Panc1 (cell line): ENCODE measurements at regions not wholly inside any gene's neighbourhood (a gene's known extent, or its start where the extent isn't known, plus 50 kb on each side); places are given as distances from the start of the nearest gene placed in this dataset.

ENCODE experiments used
- ATAC-seq: fragments of 200-7000 bp; cut with Tn5 transposase; 2 replicates; pipeline ENCODE4 v1.9.1; 2020; ENCODE audit warnings: mild to moderate bottlenecking, moderate library complexity
- BruUV-seq: library from RNA; stranded (reverse); fragments of 400-500 nt; replicated peaks from 2 replicates; lab custom pipeline; 2021; lab: Mats Ljungman, UMichigan
- CTCF ChIA-PET: fragments of 300-600 bp; sonication (Branson Sonifier 250); formaldehyde crosslinking; loops from one replicate; lab custom pipeline; 2022; ENCODE audit warnings: antibody characterized with exemption; lab: Charles Lee
- POLR2A ChIA-PET: fragments of 300-600 bp; sonication (Branson Sonifier 250); formaldehyde crosslinking; loops from one replicate; lab custom pipeline; 2022; ENCODE audit warnings: antibody characterized with exemption; lab: Charles Lee
- DNase-seq: peaks from one replicate; pipeline ENCODE4 v3.0.0-alpha.2; 2010; ENCODE audit warnings: low read depth, low spot score
- H3K27ac ChIP-seq: 2 replicates; pipeline ENCODE4 v1.5.1; 2011; ENCODE audit warnings: mild to moderate bottlenecking, low read length, inconsistent platforms
- H3K27me3 ChIP-seq: fragments of 200-500 bp; sonication (Bioruptor generic); 2 replicates; pipeline ENCODE4 v1.6.0; 2014; ENCODE audit warnings: low read length, inconsistent platforms; ENCODE audit not compliant: control insufficient read depth, insufficient read depth
- H3K36me3 ChIP-seq: fragments of 200-500 bp; sonication (Bioruptor generic); 2 replicates; pipeline ENCODE4 v1.5.1; 2014; ENCODE audit warnings: inconsistent platforms, mild to moderate bottlenecking, low read length, moderate library complexity; ENCODE audit not compliant: control insufficient read depth, insufficient read depth
- H3K4me1 ChIP-seq: 2 replicates; pipeline ENCODE4 v1.5.1; 2011; ENCODE audit warnings: inconsistent platforms, mild to moderate bottlenecking, low read length, moderate library complexity; ENCODE audit not compliant: control insufficient read depth, insufficient read depth
- H3K4me3 ChIP-seq, 2 experiments: 2 replicates each; pipeline ENCODE4 v1.5.1; 2011 to 2012; ENCODE audit warnings: low read depth in 2 of 2, low read length in 2 of 2, mild to moderate bottlenecking in 2 of 2, inconsistent platforms in 1 of 2, moderate library complexity in 1 of 2
- H3K9me3 ChIP-seq: fragments of 200-500 bp; sonication (Bioruptor generic); 2 replicates; pipeline ENCODE4 v1.5.1; 2014; ENCODE audit warnings: low read depth, mild to moderate bottlenecking, inconsistent platforms, low read length, moderate library complexity; ENCODE audit not compliant: control insufficient read depth, insufficient read depth
- CTCF ChIP-seq: fragments of 450-650 bp; IDR thresholded peaks from 2 replicates; pipeline ENCODE4 v1.5.1; 2017; ENCODE audit warnings: mild to moderate bottlenecking
- POLR2AphosphoS5 ChIP-seq: IDR thresholded peaks from 2 replicates; pipeline ENCODE4 v1.6.1; 2012; ENCODE audit warnings: mild to moderate bottlenecking, low read depth, low read length, moderate library complexity
- REST ChIP-seq, 2 experiments: IDR thresholded peaks; 2 replicates each; pipeline ENCODE4 v1.6.1; 2011 to 2012; ENCODE audit warnings: low read depth in 2 of 2, control low read depth in 1 of 2, low read length in 1 of 2, mild to moderate bottlenecking in 1 of 2, moderate library complexity in 1 of 2; ENCODE audit not compliant: insufficient read depth in 1 of 2
- SIN3A ChIP-seq: IDR thresholded peaks from 2 replicates; pipeline ENCODE4 v1.6.1; 2012; ENCODE audit warnings: low read depth, mild to moderate bottlenecking, low read length, moderate library complexity, borderline replicate concordance; ENCODE audit not compliant: insufficient read depth
- TCF7L2 ChIP-seq: IDR thresholded peaks from 2 replicates; pipeline ENCODE4 v1.6.1; 2011; ENCODE audit warnings: mild to moderate bottlenecking, low read depth, low read length, inconsistent platforms
- in situ Hi-C: cut with HindIII; loops from 2 replicates; pipeline ENCODE4 v1.10.0; 2016; ENCODE audit warnings: low sequenced_read_pairs, low pct_unique_long_range_greater_than_20kb
- intact Hi-C: fragments of 100-400 bp; cut with micrococcal nuclease; formaldehyde crosslinking; loops from one replicate; pipeline ENCODE4 v1.10.0; 2022; ENCODE audit not compliant: unreplicated experiment

GRCh38 chr9:106697390-106697749 is 165.6 kb upstream of the ZNF462 start:
- H3K4me3 ChIP-seq = no peak overlapping the region
- in situ Hi-C loops = no loop called here
- ATAC-seq (no peak), DNase-seq (no peak)
- CTCF ChIA-PET = no interaction called here
- no peaks in the 10 kb centered on the region for H3K36me3 ChIP-seq
- BruUV-seq = no TSS peak
- no peaks in the 10 kb centered on the region for H3K4me1 ChIP-seq
- intact Hi-C loops = no loop called here
- H3K9me3 ChIP-seq = no peaks in the 10 kb centered on the region
- POLR2A ChIA-PET = no interaction called here
- TF ChIP-seq TCF7L2 = no peak
- TF ChIP-seq POLR2AphosphoS5 = no peak
- TF ChIP-seq CTCF = no peak
- no peak for TF ChIP-seq SIN3A
- TF ChIP-seq REST (IDR thresholded peaks at IDR 0.05; ENCODE audit: insufficient read depth in 1 of 2, low read depth in 2 of 2, low read length in 1 of 2) = no peak
- H3K27ac ChIP-seq = no peak overlapping the region
- H3K27me3 ChIP-seq = no peaks in the 10 kb centered on the region

GRCh38 chr9:106697750-106698502 is 165.0 kb upstream of the ZNF462 start:
- no peak overlapping the region; a peak in 1 of 4 replicates for H3K4me3 ChIP-seq
- H3K9me3 ChIP-seq = no peaks in the 10 kb centered on the region
- ATAC-seq (no peak), DNase-seq (no peak)
- no peaks in the 10 kb centered on the region for H3K36me3 ChIP-seq
- in situ Hi-C loops (no loop called here), intact Hi-C loops (no loop called here)
- H3K27ac ChIP-seq = no peak overlapping the region
- ChIA-PET CTCF (no interaction called here), POLR2A (no interaction called here)
- no TSS peak for BruUV-seq
- TF ChIP-seq CTCF (no peak), REST (IDR thresholded peaks at IDR 0.05; ENCODE audit: insufficient read depth in 1 of 2, low read depth in 2 of 2, low read length in 1 of 2) (no peak), POLR2AphosphoS5 (no peak), SIN3A (no peak), TCF7L2 (no peak)
- H3K27me3 ChIP-seq = no peaks in the 10 kb centered on the region
- no peaks in the 10 kb centered on the region for H3K4me1 ChIP-seq
